ENCODE measurements at regions not wholly inside any gene's neighbourhood (a gene's known extent, or its start where the extent isn't known, plus 50 kb on each side); places are given as distances from the start of the nearest gene placed in this dataset.
"Not testable (repeated sequence)": the region's sequence is repeated elsewhere in the genome, so short reads cannot be mapped to it uniquely, and the experiment has no call there.

DNA sequence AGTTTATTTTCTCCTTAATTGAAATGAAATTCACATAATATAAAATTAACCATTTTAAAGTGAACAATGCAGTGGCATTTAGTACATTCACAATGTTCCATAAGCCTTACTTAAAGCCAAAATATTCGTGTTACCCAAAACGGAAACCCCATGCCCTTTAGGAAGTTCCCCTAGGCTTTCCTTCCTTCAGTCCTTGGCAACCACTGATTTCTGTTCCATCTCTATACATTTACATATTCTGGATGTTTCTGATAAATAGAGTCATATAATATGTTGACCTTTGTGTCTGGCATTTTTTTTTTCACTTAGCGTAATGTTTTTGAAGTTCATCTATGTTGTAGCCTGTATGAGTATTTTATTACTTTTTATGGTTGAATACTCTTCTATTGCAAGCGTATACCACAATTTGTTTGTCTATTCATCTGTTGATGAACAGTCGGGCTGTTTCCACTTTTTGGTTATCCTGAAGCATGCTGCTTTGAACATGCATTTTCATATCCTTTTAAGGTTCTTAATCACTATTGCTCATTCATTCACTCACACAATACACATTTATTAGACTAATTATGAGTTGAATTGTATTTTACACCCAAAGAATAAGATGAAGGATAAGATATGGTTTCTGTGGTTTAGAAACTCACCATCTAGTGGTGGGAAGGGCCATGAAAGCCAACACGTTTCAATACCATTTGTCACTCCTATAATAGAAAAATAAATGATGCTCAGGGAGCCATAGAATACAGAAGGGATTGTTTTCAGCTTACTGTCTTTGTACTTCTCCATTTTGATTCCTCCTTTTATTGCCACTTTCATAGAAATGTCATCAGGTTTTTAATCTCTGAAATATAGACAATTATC lies 408.2 kb upstream of the CBLB start:
- DNase-seq = no peak

DNA sequence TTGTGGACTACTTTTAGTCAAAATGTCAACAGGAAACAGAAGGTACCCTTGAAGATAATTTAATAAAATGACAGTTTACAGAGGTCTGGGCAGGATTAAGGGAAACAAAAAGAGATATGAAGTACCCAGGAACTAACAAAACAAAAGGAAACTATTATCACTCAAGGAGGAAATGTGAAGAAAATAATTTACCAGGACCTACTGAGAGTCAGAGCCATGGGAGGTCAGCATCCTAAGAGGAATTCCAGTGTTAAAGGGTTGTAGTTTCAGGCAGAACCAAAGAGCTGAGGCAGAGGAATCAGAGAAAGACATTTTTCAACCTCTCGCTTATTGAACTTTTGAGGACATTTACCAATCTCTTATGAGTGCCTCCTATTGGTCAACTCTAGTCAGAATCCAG lies 408.9 kb upstream of the CBLB start:
- DNase-seq = no peak

DNA sequence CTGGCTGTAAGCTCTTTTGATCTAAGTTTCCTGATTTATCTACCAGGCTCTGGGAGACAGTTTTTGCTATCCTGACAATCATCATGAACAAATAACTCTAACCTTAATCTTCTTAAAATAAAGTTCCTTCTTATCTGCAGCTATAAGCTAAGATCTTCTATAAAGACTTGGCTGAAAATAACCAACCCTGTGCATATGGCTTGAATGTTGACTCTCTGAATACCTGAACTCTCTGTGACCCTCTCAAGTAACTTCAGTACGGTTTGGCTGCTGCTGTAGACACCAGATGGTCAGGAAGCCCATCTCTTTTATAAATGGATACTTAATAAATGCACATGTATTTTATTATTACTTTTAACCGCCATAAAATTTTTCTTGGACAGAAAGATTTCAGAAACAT lies 412.4 kb upstream of the CBLB start:
- peak; percentile 36 for DNase-seq

DNA sequence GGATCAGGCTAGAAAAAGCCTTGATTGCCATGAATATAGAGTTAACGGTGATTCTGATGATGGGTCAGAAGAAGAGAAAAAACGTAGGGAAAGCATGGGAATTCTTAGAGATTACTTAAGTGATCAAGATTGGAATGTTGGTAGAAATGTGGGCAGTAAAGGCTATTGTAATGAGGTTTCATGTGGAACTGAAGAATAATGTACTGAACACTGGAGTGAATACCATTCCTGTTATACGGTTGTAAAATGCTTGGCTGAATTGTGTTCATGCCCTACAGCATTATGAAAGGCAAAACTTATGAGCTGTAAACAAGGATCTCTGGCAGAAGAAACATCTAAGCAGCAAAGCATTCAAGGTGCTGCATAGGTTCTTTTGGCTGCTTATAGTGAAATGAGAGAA lies 414.1 kb upstream of the CBLB start:
- DNase-seq = no peak

DNA sequence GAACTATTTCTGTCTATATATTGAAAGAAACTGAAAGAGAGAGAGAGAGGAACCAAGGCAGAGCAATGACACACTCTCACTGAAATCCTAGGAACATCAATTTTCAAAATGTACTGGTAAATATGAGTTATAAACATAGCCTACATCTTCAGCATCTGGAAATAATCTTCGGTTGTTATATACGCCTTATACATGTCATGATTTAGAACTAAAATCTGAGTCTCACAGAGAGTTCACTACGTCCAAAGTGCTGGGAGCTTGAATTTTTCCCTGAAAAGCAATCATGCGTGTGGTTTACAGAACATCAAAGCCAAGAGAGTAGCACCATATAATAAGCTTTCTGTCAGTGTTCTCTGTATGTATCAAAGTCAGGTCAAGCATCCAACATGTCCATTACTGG lies 420.0 kb upstream of the CBLB start:
- DNase-seq = no peak

DNA sequence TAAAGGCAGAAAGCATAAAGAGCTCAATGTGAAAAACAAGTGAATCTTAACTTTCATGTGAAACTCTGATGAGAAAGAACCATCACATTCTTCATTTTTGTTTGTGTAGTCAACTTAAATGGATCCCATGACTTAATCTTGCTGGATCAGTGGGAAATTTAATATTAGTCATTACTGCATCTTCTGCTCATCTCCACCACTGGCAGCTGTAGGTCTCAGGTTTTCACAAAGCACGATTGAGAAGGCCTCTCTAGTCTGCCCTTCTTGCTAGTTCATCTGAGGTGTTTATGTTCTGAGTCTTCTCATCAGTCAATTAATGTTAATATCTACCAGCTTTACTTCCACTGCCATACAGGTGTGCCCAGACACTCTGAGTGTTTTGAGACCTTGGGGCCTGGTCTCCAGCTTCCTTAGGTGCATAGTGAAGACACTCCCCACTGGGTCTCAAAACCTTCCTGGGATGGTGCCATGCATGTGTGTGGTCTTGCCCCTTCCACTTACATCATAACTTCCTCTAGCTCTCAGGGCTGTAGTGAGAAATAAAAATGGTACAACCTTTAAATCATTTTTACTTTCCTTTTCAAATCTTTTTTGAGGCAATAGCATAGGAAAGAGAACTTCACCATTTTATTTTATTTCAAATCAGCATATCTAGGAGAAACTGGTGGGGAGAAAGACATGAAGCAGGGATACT lies 421.6 kb upstream of the CBLB start:
- no peak for DNase-seq

DNA sequence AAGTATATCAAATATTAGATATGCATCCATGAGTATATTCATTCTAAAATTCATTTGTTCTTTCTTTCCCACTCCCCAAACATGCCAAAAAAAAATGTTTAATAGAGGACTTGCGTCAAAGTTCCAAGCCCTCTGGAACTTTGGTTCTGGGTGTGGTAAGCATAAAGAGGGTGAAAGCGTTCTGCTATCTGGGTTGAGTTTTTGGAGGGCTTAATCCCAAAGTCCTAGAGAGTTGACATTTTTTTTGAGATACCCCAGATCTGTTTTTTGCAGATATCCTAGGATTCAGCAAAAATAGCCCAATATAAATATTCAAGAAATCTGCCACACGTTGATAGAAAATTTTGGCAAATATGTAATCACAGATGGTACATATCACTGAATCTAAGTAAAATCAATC lies 424.3 kb upstream of the CBLB start:
- DNase-seq = no peak

DNA sequence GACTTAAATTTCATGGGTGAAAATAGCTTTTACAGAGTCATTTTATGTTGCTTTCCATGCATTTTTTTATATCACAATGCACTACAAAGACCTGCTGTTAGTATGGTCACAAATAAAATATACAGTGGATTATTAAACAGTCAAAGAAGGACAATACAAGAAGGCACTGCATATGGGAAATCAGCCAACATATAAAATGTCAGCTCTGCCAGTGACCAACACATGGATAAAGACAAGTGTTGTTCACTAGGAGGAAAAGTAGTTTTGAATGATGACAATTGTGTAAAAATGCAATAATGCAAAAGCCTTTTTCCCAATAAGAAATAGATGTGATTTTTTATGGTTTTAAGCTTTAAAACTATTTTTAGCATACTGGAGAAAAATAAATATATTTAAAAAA lies 425.3 kb upstream of the CBLB start:
- no peak for DNase-seq

DNA sequence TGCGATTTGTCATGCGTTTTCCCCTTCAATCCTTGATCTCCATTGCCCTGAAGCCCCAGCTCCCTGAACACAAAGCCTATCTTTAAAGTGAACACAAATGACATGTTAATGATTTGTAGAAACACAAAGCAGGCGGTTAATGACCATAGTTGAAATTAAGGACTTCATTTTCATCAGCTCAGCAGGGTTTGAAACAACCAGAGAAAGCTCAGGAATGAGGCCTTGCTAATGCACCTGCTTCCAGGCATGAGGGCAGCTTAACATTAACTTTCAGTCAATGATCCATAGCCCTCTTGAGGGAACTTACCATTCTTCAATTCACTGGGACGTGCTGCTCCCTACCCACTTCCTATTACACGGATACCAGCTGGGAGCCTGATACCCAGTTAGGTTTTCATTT lies 427.2 kb upstream of the CBLB start:
- no peak for DNase-seq

DNA sequence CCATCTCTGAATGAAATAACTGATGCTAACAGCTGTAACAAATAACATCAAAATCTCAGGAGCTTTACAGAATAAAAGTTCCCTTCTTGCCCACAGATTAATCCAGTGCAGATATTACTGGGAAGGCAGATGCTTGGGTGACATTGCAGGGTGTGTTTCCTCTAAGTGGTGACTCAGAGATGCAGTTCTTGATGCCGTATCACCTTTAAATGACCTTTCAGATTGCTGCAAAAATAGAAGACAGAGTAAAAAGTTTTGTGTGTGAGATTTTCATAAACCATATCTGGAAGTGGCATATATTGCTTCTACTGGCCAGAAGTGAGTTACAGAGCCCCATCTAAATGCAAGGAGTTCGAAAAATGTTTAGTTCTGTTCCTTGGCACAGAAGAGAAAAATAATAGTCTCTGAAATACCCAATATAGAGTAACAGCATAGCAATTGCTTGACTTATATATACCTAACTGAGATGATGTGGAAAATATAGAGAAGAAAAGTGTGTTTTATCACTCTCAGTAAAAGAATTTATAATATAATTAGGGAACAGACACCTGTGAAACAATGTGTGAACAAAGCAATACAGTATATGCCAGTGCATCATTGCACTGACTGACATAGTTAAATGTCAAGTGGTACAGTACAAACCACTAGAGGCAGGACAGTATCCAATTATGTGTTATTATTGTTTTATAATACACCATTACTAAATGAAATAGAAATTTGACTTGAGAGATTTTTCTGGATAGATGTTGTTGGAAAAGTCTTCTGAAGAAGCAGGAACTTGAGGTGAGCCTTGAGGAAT lies 430.7 kb upstream of the CBLB start:
- no peak for DNase-seq

DNA sequence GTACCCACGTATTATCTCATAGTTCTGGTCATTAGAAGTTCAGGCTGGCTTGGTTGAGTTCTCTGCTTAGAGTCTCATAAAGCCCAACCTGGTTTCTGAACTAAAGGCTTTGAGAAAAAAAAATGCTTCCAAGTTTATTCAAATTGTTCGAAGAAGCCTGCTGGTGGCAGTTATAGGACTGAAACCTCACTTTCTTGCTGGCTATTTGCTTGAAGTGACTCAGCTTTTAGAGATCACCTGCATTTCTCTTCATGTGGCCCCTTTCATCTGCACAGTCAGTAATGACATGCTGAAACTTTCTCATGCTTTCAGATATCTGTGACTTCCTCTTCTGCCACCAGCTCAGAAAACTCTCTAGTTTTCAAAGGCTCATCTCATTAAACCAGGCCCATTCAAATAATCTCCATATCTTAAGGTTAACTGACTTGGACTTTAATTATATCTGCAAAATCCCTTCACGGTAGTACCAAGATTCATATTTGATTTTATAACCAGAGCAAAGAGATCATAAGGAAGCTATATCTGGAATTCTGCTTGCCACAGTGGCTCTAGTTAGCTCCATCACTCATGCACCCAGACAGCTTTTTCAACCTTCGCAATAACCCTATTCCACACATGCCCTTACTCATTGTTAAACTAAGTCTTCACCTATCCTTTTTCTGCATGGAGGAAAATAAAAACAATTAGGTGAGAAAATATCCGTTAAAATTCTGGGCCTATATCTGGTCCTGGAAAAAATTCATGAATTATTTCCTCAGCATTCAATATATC lies 433.8 kb upstream of the CBLB start:
- DNase-seq = no peak

DNA sequence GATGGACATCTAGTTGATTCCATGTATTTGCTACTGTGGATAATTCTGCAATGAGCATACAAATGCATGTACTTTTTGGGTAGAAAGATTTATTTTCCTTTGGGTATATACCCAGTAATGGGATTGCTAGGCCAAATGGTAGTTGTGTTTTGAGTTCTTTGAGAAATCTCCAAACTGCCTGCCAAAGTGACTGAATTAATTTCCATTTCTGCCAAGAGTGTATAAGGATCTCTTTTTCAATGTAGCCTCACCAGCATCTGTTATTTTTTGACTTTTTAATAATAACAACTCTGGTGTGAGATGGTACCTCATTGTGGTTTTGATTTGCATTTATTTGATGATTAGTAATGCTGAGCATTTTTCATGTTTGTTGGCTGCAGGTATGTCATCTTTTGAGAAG lies 435.0 kb upstream of the CBLB start:
- DNase-seq = no peak

DNA sequence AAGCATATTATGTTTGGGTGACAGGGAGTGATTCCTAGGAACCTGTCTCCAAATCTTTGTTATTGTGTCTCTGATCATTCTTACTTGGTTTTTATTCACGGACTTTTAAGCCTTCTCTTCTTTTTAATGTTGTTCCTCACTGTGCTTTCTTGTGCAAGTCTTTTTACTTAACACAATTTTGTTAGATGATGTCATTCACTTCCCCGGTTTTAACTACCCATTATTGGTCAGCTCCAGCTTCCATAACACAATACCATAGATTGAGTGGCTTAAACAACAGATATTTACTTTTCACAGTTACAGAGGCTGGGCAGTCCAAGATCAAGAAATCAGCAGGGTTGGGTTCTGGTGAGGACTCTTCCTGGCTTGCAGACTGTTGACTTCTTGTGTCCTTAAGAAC lies 436.3 kb upstream of the CBLB start:
- no peak for DNase-seq

DNA sequence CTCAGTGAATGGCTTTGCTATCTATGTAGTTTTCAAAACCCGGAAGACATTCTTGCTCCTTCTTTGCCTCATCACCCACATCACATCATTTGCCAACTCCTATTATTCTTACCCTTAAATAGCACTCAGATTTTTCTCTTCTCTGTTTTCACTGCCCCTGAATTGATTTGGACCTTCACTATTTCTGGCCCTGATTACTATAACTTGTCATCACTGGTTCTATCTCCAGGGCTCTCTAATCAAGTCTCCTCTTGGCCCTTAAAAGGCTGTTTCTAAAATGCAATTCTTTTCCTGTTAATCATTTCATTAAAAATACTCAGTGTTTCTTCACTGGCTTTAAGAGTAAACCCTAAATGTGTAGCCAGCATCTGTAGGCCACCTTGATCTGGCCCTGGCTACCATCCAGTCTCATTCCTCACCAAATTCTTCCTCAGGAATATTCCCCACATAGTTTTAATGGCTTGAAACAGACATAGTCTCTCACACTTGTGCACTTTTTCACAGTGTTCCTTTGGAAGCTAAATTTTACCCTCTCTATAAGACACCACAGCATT lies 437.1 kb upstream of the CBLB start:
- no peak for DNase-seq

DNA sequence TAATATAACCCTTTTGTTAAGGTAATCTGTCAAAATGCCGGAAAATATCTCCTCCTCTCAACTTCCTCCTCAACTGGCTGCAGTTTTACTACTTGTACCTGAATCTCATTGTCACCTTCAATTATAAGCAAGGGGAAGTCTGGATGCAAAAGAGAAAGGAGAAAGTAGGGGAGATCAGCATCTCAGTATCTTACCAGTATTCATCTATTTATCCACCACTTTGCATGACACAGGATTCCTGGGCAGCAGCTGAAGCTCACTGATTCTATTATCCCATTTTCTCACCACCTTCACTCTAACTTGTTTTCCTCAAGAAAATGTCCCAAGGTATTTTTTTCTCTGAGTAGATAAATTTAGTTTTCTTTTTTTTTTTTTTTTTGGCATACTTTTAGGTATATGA lies 440.5 kb upstream of the CBLB start:
- DNase-seq = no peak

DNA sequence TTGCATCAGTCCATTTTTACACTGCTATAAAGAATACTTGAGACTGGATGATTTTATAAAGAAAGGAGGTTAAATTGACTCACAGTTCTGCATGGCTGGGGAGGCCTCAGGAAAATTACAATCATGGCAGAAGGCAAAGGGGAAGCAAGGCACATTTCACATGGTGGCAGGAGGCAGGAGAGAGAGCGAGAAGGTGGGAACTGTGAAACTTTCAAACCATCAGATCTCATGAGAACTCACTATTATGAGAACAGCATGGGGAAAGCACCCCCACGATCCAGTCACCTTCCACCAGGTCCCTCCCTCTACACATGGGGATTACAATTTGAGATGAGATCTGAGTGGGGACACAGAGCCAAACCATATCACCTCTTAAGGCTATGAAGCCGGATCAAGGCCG lies 441.0 kb upstream of the CBLB start:
- DNase-seq = not testable (repeated sequence)

DNA sequence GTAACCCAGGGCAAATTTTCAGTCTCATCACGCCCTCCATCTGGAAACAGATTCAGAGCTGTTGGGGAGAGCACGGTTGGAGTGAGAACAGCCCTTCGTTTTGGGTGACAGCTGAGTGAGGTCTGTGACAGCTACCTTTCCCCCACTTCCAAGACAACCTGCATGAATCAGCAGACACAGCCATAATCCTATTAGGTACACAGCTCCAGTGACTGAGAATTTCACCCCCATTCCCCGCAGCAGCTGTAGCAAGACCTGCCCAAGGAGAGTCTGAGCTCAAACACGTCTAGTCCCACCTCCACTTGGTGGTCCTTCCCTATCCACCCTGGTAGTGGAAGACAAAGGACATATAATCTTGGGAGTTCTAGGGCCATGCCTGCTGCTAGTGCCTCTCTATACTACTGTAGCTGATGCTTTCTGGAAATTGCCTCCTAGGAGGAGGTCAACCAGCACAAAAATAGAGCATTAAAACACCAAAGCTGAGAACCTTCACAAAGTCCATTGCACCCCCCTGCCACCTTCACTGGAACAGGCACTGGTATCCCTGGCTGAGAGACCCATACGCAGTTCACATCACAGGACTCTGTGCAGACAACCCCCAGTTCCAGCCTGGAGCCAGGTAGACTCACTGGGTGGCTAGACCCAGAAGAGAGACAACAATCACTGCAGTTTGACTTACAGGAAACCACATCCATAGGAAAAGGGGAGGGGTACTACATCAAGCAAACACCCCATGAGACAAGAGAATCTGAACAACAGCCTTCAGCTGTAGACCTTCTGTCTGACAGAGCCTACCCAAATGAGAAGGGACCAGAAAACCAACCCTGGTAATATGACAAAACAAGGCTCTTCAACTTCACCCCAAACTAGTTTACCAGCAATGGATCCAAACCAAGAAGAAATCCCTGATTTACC lies 448.6 kb upstream of the CBLB start:
- DNase-seq = no peak

DNA sequence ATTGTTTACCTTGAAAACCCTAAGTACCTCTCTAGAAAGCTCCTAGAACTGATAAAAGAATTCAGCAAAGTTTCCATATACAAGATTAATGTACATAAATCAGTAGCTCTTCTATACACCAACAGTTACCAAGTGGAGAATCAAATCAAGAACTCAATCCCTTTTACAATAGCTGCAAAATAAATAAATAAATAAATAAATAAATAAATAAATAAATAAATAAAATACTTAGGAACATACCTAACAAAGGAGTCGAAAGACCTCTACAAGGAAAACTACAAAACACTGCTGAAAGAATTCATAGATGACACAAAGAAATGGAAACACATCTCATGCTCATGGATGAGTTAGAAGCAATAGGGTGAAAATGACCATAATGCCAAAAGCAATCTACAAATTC lies 452.6 kb upstream of the CBLB start:
- DNase-seq = not testable (repeated sequence)

DNA sequence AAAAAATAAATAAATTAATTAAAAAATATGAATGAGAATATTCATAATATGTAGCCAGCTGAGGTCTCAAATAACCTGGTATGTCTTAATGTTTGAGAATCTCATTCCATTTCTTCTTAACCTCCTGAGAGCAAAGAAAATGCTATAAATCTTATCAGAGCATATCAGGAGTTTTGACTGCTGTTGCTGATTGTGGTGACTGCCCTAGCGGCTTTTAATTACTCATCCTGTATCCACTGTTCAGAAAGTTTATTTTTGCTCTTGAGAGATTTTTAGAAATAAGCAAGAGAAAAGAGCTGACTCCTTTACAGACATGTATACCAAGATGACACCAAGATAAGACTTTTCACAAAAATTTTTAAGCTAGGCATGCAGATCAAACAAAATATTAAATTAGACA lies 454.8 kb upstream of the CBLB start:
- DNase-seq = no peak

DNA sequence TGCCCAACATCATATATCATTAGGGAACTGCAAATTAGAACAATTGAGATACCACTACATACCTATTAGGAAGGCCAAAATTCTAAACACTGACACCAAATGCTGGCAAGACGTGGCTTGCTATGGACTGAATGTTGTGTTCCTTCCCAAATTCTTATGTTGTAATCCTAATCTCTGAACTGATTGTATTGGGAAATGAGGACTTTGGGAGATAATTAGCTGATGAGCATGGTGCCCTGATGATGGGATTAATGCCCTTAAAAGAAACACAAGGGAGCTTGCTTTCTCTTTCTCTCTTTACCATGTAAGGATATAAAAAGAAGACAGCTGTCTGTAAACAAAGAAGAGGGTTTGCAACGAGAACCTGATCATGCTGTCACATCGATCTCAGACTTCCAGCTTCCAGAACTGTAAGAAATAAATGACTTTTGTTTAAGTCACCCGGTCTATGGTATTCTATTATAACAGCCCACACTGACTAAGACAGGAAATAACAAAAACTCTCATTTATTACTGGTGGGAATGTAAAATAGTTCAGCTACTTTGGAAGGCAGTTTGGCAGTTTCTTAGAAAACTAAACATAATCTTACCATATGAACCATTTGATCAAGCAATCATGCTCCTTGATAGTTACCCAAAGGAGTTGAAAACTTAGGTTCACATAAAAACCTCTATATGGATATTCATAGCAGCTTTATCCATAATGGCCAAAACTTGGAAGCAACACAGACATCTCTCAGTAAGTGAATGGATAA lies 458.3 kb upstream of the CBLB start:
- DNase-seq = no peak

DNA sequence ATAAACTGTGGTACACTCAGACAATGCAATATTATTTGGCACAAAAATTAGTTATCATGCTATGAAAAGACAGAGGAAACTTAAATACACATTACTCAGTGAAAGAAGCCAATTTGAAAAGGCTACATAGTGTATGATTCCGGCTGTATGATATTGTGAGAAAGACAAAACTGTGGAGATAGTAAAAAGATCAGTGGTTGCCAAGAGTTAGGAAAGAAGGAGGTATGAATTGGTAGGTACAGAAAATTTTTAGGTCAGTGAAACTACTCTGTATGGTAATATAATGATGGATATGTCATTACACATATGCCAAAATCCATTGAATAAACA lies 458.8 kb upstream of the CBLB start:
- DNase-seq = no peak

Data from NCI-H1694 (cell line).